ENCODE measurements at regions not wholly inside any gene's neighbourhood (a gene's known extent, or its start where the extent isn't known, plus 50 kb on each side); places are given as distances from the start of the nearest gene placed in this dataset.

DNA sequence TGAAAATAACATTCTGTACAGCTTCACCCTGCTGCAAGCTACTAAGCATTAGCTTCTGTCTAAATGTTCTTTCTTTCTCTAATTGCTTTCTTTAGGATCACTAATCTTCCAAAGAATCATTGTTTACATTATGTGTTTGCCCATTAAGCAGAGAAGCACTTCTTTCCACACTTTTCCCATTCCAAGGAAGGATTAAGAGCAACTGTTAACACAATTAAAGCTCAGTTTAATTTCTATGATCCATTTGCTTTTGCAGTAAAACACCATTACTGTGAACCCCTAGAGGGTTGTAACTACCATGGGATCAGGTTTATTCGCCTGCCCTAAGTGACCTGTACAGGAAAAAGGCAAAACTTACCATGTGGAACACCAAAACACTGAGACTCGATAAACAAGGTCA, 125.8 kb upstream of the ZNF385D start:
- Mint-ChIP-seq H3K4me1 (ENCODE audit: unreplicated experiment) (no peaks in the 10 kb centered on the region), H3K27ac (ENCODE audit: unreplicated experiment) (no peak overlapping the region), H3K9me3 (ENCODE audit: unreplicated experiment) (no peaks in the 10 kb centered on the region), H3K4me3 (ENCODE audit: unreplicated experiment) (no peak overlapping the region), H3K27me3 (ENCODE audit: unreplicated experiment) (no peaks in the 10 kb centered on the region), H3K36me3 (ENCODE audit: low read depth, unreplicated experiment) (no peaks in the 10 kb centered on the region)
- no peak for DNase-seq (ENCODE audit: low spot score)
- TF ChIP-seq, protein P1, sequence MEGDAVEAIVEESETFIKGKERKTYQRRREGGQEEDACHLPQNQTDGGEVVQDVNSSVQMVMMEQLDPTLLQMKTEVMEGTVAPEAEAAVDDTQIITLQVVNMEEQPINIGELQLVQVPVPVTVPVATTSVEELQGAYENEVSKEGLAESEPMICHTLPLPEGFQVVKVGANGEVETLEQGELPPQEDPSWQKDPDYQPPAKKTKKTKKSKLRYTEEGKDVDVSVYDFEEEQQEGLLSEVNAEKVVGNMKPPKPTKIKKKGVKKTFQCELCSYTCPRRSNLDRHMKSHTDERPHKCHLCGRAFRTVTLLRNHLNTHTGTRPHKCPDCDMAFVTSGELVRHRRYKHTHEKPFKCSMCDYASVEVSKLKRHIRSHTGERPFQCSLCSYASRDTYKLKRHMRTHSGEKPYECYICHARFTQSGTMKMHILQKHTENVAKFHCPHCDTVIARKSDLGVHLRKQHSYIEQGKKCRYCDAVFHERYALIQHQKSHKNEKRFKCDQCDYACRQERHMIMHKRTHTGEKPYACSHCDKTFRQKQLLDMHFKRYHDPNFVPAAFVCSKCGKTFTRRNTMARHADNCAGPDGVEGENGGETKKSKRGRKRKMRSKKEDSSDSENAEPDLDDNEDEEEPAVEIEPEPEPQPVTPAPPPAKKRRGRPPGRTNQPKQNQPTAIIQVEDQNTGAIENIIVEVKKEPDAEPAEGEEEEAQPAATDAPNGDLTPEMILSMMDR (IDR thresholded peaks at IDR 0.05; ENCODE audit: unreplicated experiment): no peak

DNA sequence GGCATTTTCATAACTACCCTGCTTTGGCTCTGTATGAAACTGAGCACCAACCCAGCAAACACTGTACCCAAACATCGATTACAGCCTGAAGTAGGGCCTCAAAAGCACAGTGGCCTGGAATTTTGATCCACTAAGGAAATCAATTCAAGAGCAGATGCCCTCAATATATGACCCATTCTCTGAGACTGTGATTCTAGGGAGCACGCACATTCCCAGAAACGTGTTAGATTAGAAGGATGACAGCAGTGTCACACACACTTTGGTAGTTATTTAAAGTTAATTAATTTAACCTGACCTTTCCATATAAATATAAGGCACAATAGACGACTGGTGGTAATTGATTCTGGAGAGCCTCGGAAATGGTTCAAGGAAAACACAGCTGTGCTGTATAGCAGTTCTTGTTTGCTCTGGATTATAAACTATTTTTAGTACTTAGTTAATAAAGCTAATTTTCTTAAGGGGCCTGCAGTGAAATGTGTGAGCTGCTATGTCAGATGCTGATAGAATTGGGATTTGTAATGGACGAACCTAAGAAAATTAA, 126.3 kb upstream of the ZNF385D start:
- TF ChIP-seq, protein P1 (IDR thresholded peaks at IDR 0.05; ENCODE audit: unreplicated experiment): no peak
- no peaks in the 10 kb centered on the region for H3K4me1 Mint-ChIP-seq (ENCODE audit: unreplicated experiment)
- DNase-seq (ENCODE audit: low spot score): no peak
- H3K27ac Mint-ChIP-seq (ENCODE audit: unreplicated experiment): no peak overlapping the region
- no peaks in the 10 kb centered on the region for H3K9me3 Mint-ChIP-seq (ENCODE audit: unreplicated experiment)
- H3K4me3 Mint-ChIP-seq (ENCODE audit: unreplicated experiment): no peak overlapping the region
- no peaks in the 10 kb centered on the region for H3K27me3 Mint-ChIP-seq (ENCODE audit: unreplicated experiment)
- no peaks in the 10 kb centered on the region for H3K36me3 Mint-ChIP-seq (ENCODE audit: low read depth, unreplicated experiment)

DNA sequence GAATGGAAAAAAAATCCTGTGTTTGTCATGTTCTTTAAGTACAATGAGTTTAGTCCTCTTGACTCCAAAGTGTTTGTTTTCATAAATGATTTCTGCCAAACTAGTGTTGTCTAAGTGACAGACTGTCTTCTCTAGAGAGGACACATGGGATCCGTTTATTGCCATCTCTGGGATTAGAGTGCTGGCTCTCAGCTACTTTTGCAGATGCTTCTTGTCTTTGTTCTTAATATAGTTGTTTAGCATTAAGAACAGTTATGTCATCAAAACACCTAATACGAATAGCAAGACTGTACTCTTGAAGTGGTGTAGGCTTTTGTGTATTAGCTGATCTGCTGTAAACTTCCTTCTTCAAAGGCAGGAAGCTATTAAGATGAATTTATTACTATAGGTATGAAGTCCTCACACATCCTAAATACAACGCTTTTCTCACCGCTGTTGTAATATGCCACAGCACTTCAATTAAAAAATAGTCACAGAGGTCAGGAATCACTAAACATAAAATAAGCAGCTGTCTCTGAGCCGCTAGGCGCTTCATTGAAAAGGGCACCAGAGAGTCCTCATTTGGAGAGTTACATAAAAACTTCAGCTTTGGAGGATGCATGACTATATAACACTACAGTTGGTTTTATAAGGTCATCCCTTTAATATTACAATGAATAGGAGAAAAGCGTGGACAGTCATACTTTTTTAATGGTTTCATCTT, 128.3 kb upstream of the ZNF385D start:
- no peak for DNase-seq (ENCODE audit: low spot score)
- Mint-ChIP-seq H3K4me1 (ENCODE audit: unreplicated experiment) (no peaks in the 10 kb centered on the region), H3K36me3 (ENCODE audit: low read depth, unreplicated experiment) (no peaks in the 10 kb centered on the region)

DNA sequence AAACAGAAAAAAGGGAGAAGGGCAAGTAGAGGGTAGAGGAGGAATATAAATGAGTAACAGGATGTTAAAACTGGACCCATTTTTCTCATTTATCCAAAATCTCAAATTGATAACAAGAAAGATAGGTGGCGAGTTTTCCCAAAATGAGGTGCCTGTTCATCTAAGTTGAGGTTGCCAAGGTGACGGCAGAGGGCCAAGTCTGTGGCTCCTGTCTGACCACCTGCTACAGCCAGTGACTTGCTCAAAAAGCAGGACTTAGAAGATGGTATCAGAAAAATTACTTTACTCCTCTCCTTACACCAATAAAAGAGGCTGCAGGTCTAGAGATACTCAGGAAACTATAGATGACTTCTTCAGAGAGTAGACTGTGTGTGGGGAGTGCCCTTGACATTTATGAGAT, 137.6 kb upstream of the ZNF385D start:
- no peak overlapping the region for H3K27ac Mint-ChIP-seq (ENCODE audit: unreplicated experiment)

More for the DNA sequence above, 128.3 kb upstream of the ZNF385D start:
- no peaks in the 10 kb centered on the region for H3K27me3 Mint-ChIP-seq (ENCODE audit: unreplicated experiment)
- no peak overlapping the region for H3K27ac Mint-ChIP-seq (ENCODE audit: unreplicated experiment)
- TF ChIP-seq, protein P1 (IDR thresholded peaks at IDR 0.05; ENCODE audit: unreplicated experiment): no peak
- H3K9me3 Mint-ChIP-seq (ENCODE audit: unreplicated experiment): no peaks in the 10 kb centered on the region
- H3K4me3 Mint-ChIP-seq (ENCODE audit: unreplicated experiment): no peak overlapping the region

DNA sequence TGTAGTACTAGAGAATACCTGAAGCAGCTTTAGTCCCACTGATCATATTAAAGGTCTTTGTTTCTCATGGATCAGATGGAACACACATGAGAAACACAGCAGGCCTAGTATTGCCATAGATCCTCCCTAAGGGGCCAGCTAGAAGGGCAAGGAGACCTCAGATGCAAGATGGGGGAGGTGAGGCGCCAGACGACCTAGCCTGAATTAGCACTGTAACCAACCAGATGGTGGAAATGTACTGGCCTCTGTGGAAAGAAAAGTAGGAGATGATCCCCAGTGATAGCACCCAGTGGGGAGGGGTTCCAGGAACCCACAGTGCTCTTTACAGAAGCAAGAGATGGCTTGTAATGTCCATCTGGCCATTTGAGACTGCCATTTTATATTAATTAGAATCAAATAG, 138.2 kb upstream of the ZNF385D start:
- no peak overlapping the region for H3K4me3 Mint-ChIP-seq (ENCODE audit: unreplicated experiment)
- no peaks in the 10 kb centered on the region for H3K4me1 Mint-ChIP-seq (ENCODE audit: unreplicated experiment)
- no peaks in the 10 kb centered on the region for H3K27me3 Mint-ChIP-seq (ENCODE audit: unreplicated experiment)
- TF ChIP-seq, protein P1 (IDR thresholded peaks at IDR 0.05; ENCODE audit: unreplicated experiment): no peak
- DNase-seq (ENCODE audit: low spot score): no peak
- no peaks in the 10 kb centered on the region for H3K9me3 Mint-ChIP-seq (ENCODE audit: unreplicated experiment)
- no peaks in the 10 kb centered on the region for H3K36me3 Mint-ChIP-seq (ENCODE audit: low read depth, unreplicated experiment)
- H3K27ac Mint-ChIP-seq (ENCODE audit: unreplicated experiment): no peak overlapping the region

More for the DNA sequence above, 137.6 kb upstream of the ZNF385D start:
- Mint-ChIP-seq H3K9me3 (ENCODE audit: unreplicated experiment) (no peaks in the 10 kb centered on the region), H3K36me3 (ENCODE audit: low read depth, unreplicated experiment) (no peaks in the 10 kb centered on the region), H3K27me3 (ENCODE audit: unreplicated experiment) (no peaks in the 10 kb centered on the region), H3K4me3 (ENCODE audit: unreplicated experiment) (no peak overlapping the region), H3K4me1 (ENCODE audit: unreplicated experiment) (no peaks in the 10 kb centered on the region)
- no peak for DNase-seq (ENCODE audit: low spot score)
- TF ChIP-seq, protein P1 (IDR thresholded peaks at IDR 0.05; ENCODE audit: unreplicated experiment): no peak

Data from endothelial cell (in vitro differentiated cells).